ENCODE measurements at regions not wholly inside any gene's neighbourhood (a gene's known extent, or its start where the extent isn't known, plus 50 kb on each side); places are given as distances from the start of the nearest gene placed in this dataset.

- TF ChIP-seq POLR2A (IDR thresholded peaks at IDR 0.05; ENCODE audit: extremely low read depth, insufficient read length) (no peak), CTCF (IDR thresholded peaks at IDR 0.05; ENCODE audit: low read depth, low read length) (no peak)
Observed at GRCh38 chr21:34205811-34206571, 132.6 kb downstream of the MRPS6 start.

Measured in NB4 (cell line).